ENCODE measurements at regions not wholly inside any gene's neighbourhood (a gene's known extent, or its start where the extent isn't known, plus 50 kb on each side); places are given as distances from the start of the nearest gene placed in this dataset.

DNA sequence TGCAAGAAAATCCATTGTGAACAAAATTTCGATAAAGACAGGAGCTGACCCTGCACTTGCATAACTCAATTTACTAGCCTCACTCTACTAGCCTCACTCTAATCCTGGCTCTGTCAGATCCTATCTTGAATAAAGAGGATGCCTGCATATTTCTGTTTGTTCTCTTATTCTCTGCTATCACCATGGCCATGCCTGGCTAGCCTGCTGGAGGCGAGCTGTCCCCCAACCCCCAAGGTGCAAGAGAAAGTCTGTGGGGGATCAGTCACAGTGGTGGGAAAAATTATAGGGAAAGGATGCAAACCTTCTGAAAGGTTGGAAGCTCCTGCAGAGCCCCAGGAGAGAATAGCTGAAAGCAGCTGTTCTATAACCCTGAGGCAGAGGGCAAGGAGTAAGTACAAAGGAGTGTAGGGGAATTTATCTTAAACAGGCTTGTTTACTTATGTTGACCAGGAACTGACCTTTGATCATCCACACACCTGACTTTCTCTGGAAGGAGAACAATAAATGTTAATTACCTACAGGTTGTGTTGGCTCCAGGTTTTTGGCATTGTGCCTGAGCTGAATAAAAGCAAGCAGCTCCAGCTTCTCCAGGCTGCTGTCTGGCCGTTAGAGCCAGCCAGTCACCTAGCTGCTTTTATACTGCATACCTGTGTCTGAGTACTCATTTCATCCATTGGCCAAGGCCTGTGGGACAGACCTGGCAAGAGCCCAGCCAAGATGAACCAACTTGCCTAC is 137.7 kb upstream of the RASGRP1 start:
- TF ChIP-seq, protein P1, sequence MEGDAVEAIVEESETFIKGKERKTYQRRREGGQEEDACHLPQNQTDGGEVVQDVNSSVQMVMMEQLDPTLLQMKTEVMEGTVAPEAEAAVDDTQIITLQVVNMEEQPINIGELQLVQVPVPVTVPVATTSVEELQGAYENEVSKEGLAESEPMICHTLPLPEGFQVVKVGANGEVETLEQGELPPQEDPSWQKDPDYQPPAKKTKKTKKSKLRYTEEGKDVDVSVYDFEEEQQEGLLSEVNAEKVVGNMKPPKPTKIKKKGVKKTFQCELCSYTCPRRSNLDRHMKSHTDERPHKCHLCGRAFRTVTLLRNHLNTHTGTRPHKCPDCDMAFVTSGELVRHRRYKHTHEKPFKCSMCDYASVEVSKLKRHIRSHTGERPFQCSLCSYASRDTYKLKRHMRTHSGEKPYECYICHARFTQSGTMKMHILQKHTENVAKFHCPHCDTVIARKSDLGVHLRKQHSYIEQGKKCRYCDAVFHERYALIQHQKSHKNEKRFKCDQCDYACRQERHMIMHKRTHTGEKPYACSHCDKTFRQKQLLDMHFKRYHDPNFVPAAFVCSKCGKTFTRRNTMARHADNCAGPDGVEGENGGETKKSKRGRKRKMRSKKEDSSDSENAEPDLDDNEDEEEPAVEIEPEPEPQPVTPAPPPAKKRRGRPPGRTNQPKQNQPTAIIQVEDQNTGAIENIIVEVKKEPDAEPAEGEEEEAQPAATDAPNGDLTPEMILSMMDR (IDR thresholded peaks at IDR 0.05; ENCODE audit: low read length): no peak
- TF ChIP-seq EZH2 (optimal IDR thresholded peaks at IDR 0.05; ENCODE audit: low read depth, low read length) (no peak), EZH2phosphoT487 (IDR thresholded peaks at IDR 0.05; ENCODE audit: low read length) (no peak)
- Histone ChIP-seq H3K9ac (ENCODE audit: low read length) (no peak overlapping the region), H3K9me3 (replicated peaks; ENCODE audit: insufficient read depth, low read length) (no peaks in the 10 kb centered on the region), H3F3A (ENCODE audit: insufficient read depth, low read length) (no peaks in the 10 kb centered on the region), H3K27ac (ENCODE audit: low read length) (no peak overlapping the region), H3K79me2 (ENCODE audit: low read length) (no peaks in the 10 kb centered on the region), H3K4me1 (ENCODE audit: low read length) (peaks cover 8% of the 10 kb centered on the region), H2AFZ (ENCODE audit: low read length) (no peak overlapping the region), H4K20me1 (ENCODE audit: insufficient read depth, low read length) (no peaks in the 10 kb centered on the region), H3K27me3 (replicated peaks; ENCODE audit: insufficient read depth, low read length) (no peaks in the 10 kb centered on the region), H3K4me3 (ENCODE audit: low read length) (no peak overlapping the region), H3K9me2 (replicated peaks; ENCODE audit: insufficient read depth, low read length) (no peaks in the 10 kb centered on the region), H3K36me3 (replicated peaks; ENCODE audit: insufficient read depth, low read length) (no peaks in the 10 kb centered on the region), H3K4me2 (ENCODE audit: low read depth, low read length) (no peak overlapping the region)
- DNase-seq: no peak

DNA sequence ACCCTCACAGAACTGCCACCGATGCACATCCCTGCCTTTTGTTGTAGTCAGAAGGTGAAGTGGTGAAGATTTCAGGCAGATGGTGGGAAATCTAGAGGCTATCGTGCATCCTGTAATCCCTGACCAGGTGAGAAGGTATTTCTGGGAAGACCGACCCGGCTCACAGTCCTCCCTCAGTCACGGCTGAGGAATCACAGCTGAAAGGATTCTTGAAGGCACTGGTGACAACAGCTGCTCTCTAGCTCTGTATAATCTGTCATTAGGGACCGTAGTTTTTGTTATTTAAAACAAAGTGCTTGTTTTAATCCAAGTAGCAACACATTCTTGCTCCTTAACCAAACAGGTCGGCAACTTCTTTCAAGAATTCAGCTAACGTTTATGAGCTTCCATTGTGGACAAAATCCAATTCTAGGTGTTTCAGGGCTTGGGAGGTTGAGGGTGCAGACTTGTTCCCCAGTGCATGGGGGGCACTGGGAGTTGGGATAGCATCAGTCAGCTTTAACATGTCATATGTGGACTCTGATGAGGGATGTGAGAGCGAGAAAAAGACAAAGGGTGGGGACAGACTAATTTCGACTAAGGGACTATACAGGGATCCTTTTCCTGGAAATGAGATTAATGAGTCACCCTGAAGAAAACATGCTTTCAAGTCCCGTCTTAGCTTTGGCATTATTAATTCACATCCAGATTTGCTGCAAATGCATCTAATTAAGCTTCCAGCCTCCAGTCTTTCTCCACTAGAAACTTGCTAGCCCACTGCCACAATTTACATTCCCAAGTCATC is 141.0 kb upstream of the RASGRP1 start:
- no peak overlapping the region for H3K4me2 ChIP-seq (ENCODE audit: low read depth, low read length)
- DNase-seq: no peak
- no peaks in the 10 kb centered on the region for H3K36me3 ChIP-seq (replicated peaks; ENCODE audit: insufficient read depth, low read length)
- no peaks in the 10 kb centered on the region for H3K9me2 ChIP-seq (replicated peaks; ENCODE audit: insufficient read depth, low read length)
- no peaks in the 10 kb centered on the region for H3F3A ChIP-seq (ENCODE audit: insufficient read depth, low read length)
- H3K27me3 ChIP-seq (replicated peaks; ENCODE audit: insufficient read depth, low read length): no peaks in the 10 kb centered on the region
- TF ChIP-seq EZH2 (optimal IDR thresholded peaks at IDR 0.05; ENCODE audit: low read depth, low read length) (no peak), EZH2phosphoT487 (IDR thresholded peaks at IDR 0.05; ENCODE audit: low read length) (no peak)
- TF ChIP-seq, protein P1 (IDR thresholded peaks at IDR 0.05; ENCODE audit: low read length): no peak
- H4K20me1 ChIP-seq (ENCODE audit: insufficient read depth, low read length): no peaks in the 10 kb centered on the region
- H3K27ac ChIP-seq (ENCODE audit: low read length): no peak overlapping the region
- H3K79me2 ChIP-seq (ENCODE audit: low read length): no peaks in the 10 kb centered on the region
- peaks cover 7% of the 10 kb centered on the region for H3K4me1 ChIP-seq (ENCODE audit: low read length)
- no peaks in the 10 kb centered on the region for H3K9me3 ChIP-seq (replicated peaks; ENCODE audit: insufficient read depth, low read length)
- H3K9ac ChIP-seq (ENCODE audit: low read length): no peak overlapping the region
- no peak overlapping the region for H2AFZ ChIP-seq (ENCODE audit: low read length)
- no peak overlapping the region for H3K4me3 ChIP-seq (ENCODE audit: low read length)

DNA sequence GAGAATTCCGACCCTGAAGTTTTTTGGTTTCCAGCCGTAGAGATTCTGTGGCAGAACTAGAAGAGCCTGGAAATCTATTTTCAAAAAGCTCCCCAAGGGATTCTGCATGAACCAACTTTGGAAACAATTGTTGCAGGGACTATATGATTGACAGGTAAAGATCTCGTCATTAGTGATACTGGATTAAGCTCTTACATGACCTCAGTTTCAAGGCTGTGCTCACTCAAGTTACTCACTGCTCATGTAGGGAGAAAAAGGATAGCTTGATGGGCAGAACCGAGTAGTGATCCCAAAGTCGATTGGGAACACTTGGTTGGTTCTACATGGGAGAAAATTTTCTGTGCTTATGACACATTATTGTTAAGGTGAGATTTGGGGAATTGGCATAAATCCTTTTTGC is 142.3 kb upstream of the RASGRP1 start:
- H3K9ac ChIP-seq (ENCODE audit: low read length): no peak overlapping the region
- H3K79me2 ChIP-seq (ENCODE audit: low read length): no peaks in the 10 kb centered on the region
- H3F3A ChIP-seq (ENCODE audit: insufficient read depth, low read length): no peaks in the 10 kb centered on the region
- no peak overlapping the region for H3K27ac ChIP-seq (ENCODE audit: low read length)
- TF ChIP-seq, protein P1 (IDR thresholded peaks at IDR 0.05; ENCODE audit: low read length): no peak
- TF ChIP-seq EZH2 (optimal IDR thresholded peaks at IDR 0.05; ENCODE audit: low read depth, low read length) (no peak), EZH2phosphoT487 (IDR thresholded peaks at IDR 0.05; ENCODE audit: low read length) (no peak)
- no peak overlapping the region for H3K4me3 ChIP-seq (ENCODE audit: low read length)
- peaks cover 7% of the 10 kb centered on the region for H3K4me1 ChIP-seq (ENCODE audit: low read length)
- no peak overlapping the region for H3K4me2 ChIP-seq (ENCODE audit: low read depth, low read length)
- no peaks in the 10 kb centered on the region for H3K9me3 ChIP-seq (replicated peaks; ENCODE audit: insufficient read depth, low read length)
- H4K20me1 ChIP-seq (ENCODE audit: insufficient read depth, low read length): no peaks in the 10 kb centered on the region
- no peaks in the 10 kb centered on the region for H3K36me3 ChIP-seq (replicated peaks; ENCODE audit: insufficient read depth, low read length)
- DNase-seq: no peak
- no peaks in the 10 kb centered on the region for H3K27me3 ChIP-seq (replicated peaks; ENCODE audit: insufficient read depth, low read length)
- H2AFZ ChIP-seq (ENCODE audit: low read length): no peak overlapping the region
- no peaks in the 10 kb centered on the region for H3K9me2 ChIP-seq (replicated peaks; ENCODE audit: insufficient read depth, low read length)

Measured in MM.1S (cell line).